ENCODE measurements at regions not wholly inside any gene's neighbourhood (a gene's known extent, or its start where the extent isn't known, plus 50 kb on each side); places are given as distances from the start of the nearest gene placed in this dataset.

- CTCF ChIA-PET (ENCODE audit: partially characterized antibody), result no interaction called here
These were observed 147.8 kb upstream of the NECTIN1 start for GRCh38 chr11:119876841-119877240.

GRCh38 chr11:119875841-119876600 lies 147.0 kb upstream of the NECTIN1 start:
- ChIA-PET POLR2A (ENCODE audit: partially characterized antibody) (no interaction called here), CTCF (ENCODE audit: partially characterized antibody) (no interaction called here)
- no peak overlapping the region for H3K4me3 Mint-ChIP-seq
- Histone ChIP-seq H3K4me1 (ENCODE audit: insufficient read depth, low read length) (no peaks in the 10 kb centered on the region), H3K27ac (ENCODE audit: low read depth, low read length) (no peak overlapping the region), H3K27me3 (ENCODE audit: insufficient read depth, low read length) (no peaks in the 10 kb centered on the region), H3K4me3 (ENCODE audit: low read length in 2 of 2) (no peak overlapping the region), H3K9me3 (ENCODE audit: control insufficient read depth in 1 of 2, low read length in 2 of 2) (no peaks in the 10 kb centered on the region), H3K36me3 (ENCODE audit: insufficient read depth, low read length) (no peaks in the 10 kb centered on the region)
- H3K27ac Mint-ChIP-seq, result no peak overlapping the region
- no peaks in the 10 kb centered on the region for H3K9me3 Mint-ChIP-seq
- no peaks in the 10 kb centered on the region for H3K4me1 Mint-ChIP-seq
- peaks cover 2 to 11% of the 10 kb centered on the region in 2 donors for H3K27me3 Mint-ChIP-seq
- DNase-seq, result no peak
- intact Hi-C loops (cut with micrococcal nuclease), result no loop called here
- no peaks in the 10 kb centered on the region for H3K36me3 Mint-ChIP-seq

More at GRCh38 chr11:119876841-119877240, 147.8 kb upstream of the NECTIN1 start:
- Mint-ChIP-seq H3K36me3 (no peaks in the 10 kb centered on the region), H3K27me3 (peaks cover 3 to 11% of the 10 kb centered on the region in 2 donors), H3K27ac (no peak overlapping the region), H3K9me3 (no peaks in the 10 kb centered on the region), H3K4me3 (no peak overlapping the region), H3K4me1 (no peaks in the 10 kb centered on the region)
- no peak for DNase-seq
- Histone ChIP-seq H3K36me3 (ENCODE audit: insufficient read depth, low read length) (no peaks in the 10 kb centered on the region), H3K27ac (ENCODE audit: low read depth, low read length) (no peak overlapping the region), H3K4me3 (ENCODE audit: low read length in 2 of 2) (no peak overlapping the region), H3K9me3 (ENCODE audit: control insufficient read depth in 1 of 2, low read length in 2 of 2) (no peaks in the 10 kb centered on the region), H3K27me3 (ENCODE audit: insufficient read depth, low read length) (no peaks in the 10 kb centered on the region), H3K4me1 (ENCODE audit: insufficient read depth, low read length) (no peaks in the 10 kb centered on the region)
- intact Hi-C loops (cut with micrococcal nuclease), result no loop called here
- POLR2A ChIA-PET (ENCODE audit: partially characterized antibody), result no interaction called here

- Mint-ChIP-seq H3K4me3 (no peak overlapping the region), H3K36me3 (no peaks in the 10 kb centered on the region), H3K9me3 (no peaks in the 10 kb centered on the region), H3K4me1 (no peaks in the 10 kb centered on the region), H3K27ac (no peak overlapping the region), H3K27me3 (peaks cover 2 to 7% of the 10 kb centered on the region in 2 donors)
- no peak for DNase-seq
- Histone ChIP-seq H3K36me3 (ENCODE audit: insufficient read depth, low read length) (no peaks in the 10 kb centered on the region), H3K4me1 (ENCODE audit: insufficient read depth, low read length) (no peaks in the 10 kb centered on the region), H3K27me3 (ENCODE audit: insufficient read depth, low read length) (no peaks in the 10 kb centered on the region), H3K9me3 (ENCODE audit: control insufficient read depth in 1 of 2, low read length in 2 of 2) (no peaks in the 10 kb centered on the region), H3K4me3 (ENCODE audit: low read length in 2 of 2) (no peak overlapping the region), H3K27ac (ENCODE audit: low read depth, low read length) (no peak overlapping the region)
- intact Hi-C loops (cut with micrococcal nuclease), result no loop called here
- POLR2A ChIA-PET (ENCODE audit: partially characterized antibody), result no interaction called here
- CTCF ChIA-PET (ENCODE audit: partially characterized antibody), result no interaction called here
These were observed 145.7 kb upstream of the NECTIN1 start for GRCh38 chr11:119874660-119875238.

- H3K9me3 ChIP-seq (ENCODE audit: control insufficient read depth in 1 of 2, low read length in 2 of 2), result no peaks in the 10 kb centered on the region
- intact Hi-C loops (cut with micrococcal nuclease), result no loop called here
- Mint-ChIP-seq H3K36me3 (no peaks in the 10 kb centered on the region), H3K4me3 (no peak overlapping the region), H3K27ac (no peak overlapping the region), H3K27me3 (peaks cover 2 to 8% of the 10 kb centered on the region in 2 donors), H3K4me1 (no peaks in the 10 kb centered on the region), H3K9me3 (no peaks in the 10 kb centered on the region)
- H3K27ac ChIP-seq (ENCODE audit: low read depth, low read length), result no peak overlapping the region
- H3K4me3 ChIP-seq (ENCODE audit: low read length in 2 of 2), result no peak overlapping the region
- ChIA-PET POLR2A (ENCODE audit: partially characterized antibody) (no interaction called here), CTCF (ENCODE audit: partially characterized antibody) (no interaction called here)
- H3K36me3 ChIP-seq (ENCODE audit: insufficient read depth, low read length), result no peaks in the 10 kb centered on the region
- no peaks in the 10 kb centered on the region for H3K4me1 ChIP-seq (ENCODE audit: insufficient read depth, low read length)
- DNase-seq, result no peak
- no peaks in the 10 kb centered on the region for H3K27me3 ChIP-seq (ENCODE audit: insufficient read depth, low read length)
These were observed 144.9 kb upstream of the NECTIN1 start for GRCh38 chr11:119873761-119874421.

GRCh38 chr11:119872611-119873310 lies 143.8 kb upstream of the NECTIN1 start:
- H3K36me3 Mint-ChIP-seq, result no peaks in the 10 kb centered on the region
- Histone ChIP-seq H3K27ac (ENCODE audit: low read depth, low read length) (no peak overlapping the region), H3K4me3 (ENCODE audit: low read length in 2 of 2) (no peak overlapping the region), H3K36me3 (ENCODE audit: insufficient read depth, low read length) (no peaks in the 10 kb centered on the region), H3K9me3 (ENCODE audit: control insufficient read depth in 1 of 2, low read length in 2 of 2) (no peaks in the 10 kb centered on the region), H3K4me1 (ENCODE audit: insufficient read depth, low read length) (no peaks in the 10 kb centered on the region), H3K27me3 (ENCODE audit: insufficient read depth, low read length) (no peaks in the 10 kb centered on the region)
- no peak overlapping the region for H3K4me3 Mint-ChIP-seq
- CTCF ChIA-PET (ENCODE audit: partially characterized antibody), result no interaction called here
- no peaks in the 10 kb centered on the region for H3K4me1 Mint-ChIP-seq
- peaks cover 2 to 7% of the 10 kb centered on the region in 2 donors for H3K27me3 Mint-ChIP-seq
- intact Hi-C loops (cut with micrococcal nuclease), result no loop called here
- no peak for DNase-seq
- no peak overlapping the region for H3K27ac Mint-ChIP-seq
- no peaks in the 10 kb centered on the region for H3K9me3 Mint-ChIP-seq
- POLR2A ChIA-PET (ENCODE audit: partially characterized antibody), result no interaction called here

GRCh38 chr11:119865661-119866156 lies 136.7 kb upstream of the NECTIN1 start:
- Mint-ChIP-seq H3K36me3 (no peaks in the 10 kb centered on the region), H3K9me3 (peaks cover 0 to 2% (median 0%) of the 10 kb centered on the region in 8 donors), H3K4me3 (no peak overlapping the region), H3K27me3 (peaks cover 6 to 15% of the 10 kb centered on the region in 2 donors), H3K4me1 (no peaks in the 10 kb centered on the region), H3K27ac (no peak overlapping the region)
- Histone ChIP-seq H3K4me1 (ENCODE audit: insufficient read depth, low read length) (no peaks in the 10 kb centered on the region), H3K4me3 (ENCODE audit: low read length in 2 of 2) (no peak overlapping the region), H3K27ac (ENCODE audit: low read depth, low read length) (no peak overlapping the region), H3K36me3 (ENCODE audit: insufficient read depth, low read length) (no peaks in the 10 kb centered on the region), H3K9me3 (ENCODE audit: control insufficient read depth in 1 of 2, low read length in 2 of 2) (no peaks in the 10 kb centered on the region), H3K27me3 (ENCODE audit: insufficient read depth, low read length) (no peaks in the 10 kb centered on the region)
- ChIA-PET CTCF (ENCODE audit: partially characterized antibody) (no interaction called here), POLR2A (ENCODE audit: partially characterized antibody) (no interaction called here)
- DNase-seq, result no peak
- intact Hi-C loops (cut with micrococcal nuclease), result no loop called here

GRCh38 chr11:119864836-119865235 lies 135.8 kb upstream of the NECTIN1 start:
- intact Hi-C loops (cut with micrococcal nuclease), result no loop called here
- H3K4me1 Mint-ChIP-seq, result no peaks in the 10 kb centered on the region

More at GRCh38 chr11:119864836-119865235, 135.8 kb upstream of the NECTIN1 start:
- Mint-ChIP-seq H3K36me3 (no peaks in the 10 kb centered on the region), H3K27ac (no peak overlapping the region), H3K9me3 (peaks cover 0 to 2% (median 0%) of the 10 kb centered on the region in 8 donors), H3K4me3 (no peak overlapping the region), H3K27me3 (peaks cover 6 to 19% of the 10 kb centered on the region in 2 donors)
- ChIA-PET POLR2A (ENCODE audit: partially characterized antibody) (no interaction called here), CTCF (ENCODE audit: partially characterized antibody) (no interaction called here)
- no peak for DNase-seq
- Histone ChIP-seq H3K27ac (ENCODE audit: low read depth, low read length) (no peak overlapping the region), H3K27me3 (ENCODE audit: insufficient read depth, low read length) (no peaks in the 10 kb centered on the region), H3K9me3 (ENCODE audit: control insufficient read depth in 1 of 2, low read length in 2 of 2) (no peaks in the 10 kb centered on the region), H3K36me3 (ENCODE audit: insufficient read depth, low read length) (no peaks in the 10 kb centered on the region), H3K4me3 (ENCODE audit: low read length in 2 of 2) (no peak overlapping the region), H3K4me1 (ENCODE audit: insufficient read depth, low read length) (no peaks in the 10 kb centered on the region)
